Hematopoietic multipotent progenitor cell treated with erythropoietin and hydrocortisone succinate and interleukin-3 and kit ligand, for 8 days (in vitro differentiated cells): ENCODE measurements at regions not wholly inside any gene's neighbourhood (a gene's known extent, or its start where the extent isn't known, plus 50 kb on each side); places are given as distances from the start of the nearest gene placed in this dataset.
A peak's percentile ranks its signal among the peaks of the same experiment; 100 is the strongest.
"Not testable (repeated sequence)": the region's sequence is repeated elsewhere in the genome, so short reads cannot be mapped to it uniquely, and the experiment has no call there.

Experiments used
- DNase-seq: peaks from one replicate; pipeline ENCODE4 v3.0.0-alpha.2; 2015

DNA sequence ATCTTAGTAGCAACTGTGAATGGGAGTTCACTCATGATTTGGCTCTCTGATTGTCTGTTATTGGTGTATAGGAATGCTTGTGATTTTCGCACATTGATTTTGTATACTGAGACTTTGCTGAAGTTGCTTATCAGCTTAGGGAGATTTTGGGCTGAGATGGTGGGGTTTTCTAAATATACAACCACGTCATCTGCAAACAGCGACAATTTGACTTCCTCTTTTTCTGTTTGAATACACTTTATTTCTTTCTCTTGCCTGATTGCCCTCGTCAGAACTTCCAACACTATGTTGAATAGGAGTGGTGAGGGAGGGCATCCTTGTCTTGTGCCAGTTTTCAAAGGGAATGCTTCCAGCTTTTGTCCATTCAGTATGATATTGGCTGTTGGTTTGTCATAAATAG lies 1883.1 kb upstream of the TENM3 start:
- DNase-seq = not testable (repeated sequence)

DNA sequence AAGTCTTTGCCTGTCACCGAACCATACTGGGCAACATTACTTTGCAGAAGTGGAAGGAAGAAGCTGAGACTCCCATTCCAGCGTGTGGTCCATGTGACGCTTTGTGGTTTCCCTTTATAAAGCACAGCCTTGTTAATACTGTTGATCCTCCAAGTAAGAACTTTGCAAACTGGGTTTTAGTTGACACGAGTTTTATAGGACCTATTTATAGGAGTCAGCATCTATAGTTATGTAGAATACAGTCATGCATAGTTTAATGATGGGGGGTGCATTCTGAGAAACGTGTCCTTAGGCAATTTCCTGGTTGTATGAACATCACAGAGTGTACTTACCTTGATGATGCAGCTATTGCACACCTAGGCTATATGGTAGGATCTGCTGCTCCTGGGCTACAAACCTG lies 1879.4 kb upstream of the TENM3 start:
- DNase-seq = no peak

DNA sequence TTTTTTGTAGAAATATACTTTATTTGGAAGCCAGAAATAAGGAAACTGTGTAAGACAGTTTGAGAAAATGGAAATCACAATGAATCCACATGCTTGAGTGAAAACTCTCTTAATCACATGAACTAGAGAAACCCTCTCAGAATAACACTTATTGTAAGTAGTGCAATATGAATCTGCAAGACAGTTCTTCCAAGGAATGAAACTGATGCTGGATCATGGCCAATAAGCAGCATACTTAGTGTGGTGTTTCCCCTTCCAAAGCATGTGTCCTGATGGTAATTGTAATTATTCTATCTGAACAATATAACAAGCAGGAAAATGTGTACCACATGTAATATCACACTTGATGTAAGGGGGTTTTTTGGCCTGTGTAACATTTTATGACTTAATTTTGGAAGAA lies 1870.5 kb upstream of the TENM3 start:
- DNase-seq = no peak

DNA sequence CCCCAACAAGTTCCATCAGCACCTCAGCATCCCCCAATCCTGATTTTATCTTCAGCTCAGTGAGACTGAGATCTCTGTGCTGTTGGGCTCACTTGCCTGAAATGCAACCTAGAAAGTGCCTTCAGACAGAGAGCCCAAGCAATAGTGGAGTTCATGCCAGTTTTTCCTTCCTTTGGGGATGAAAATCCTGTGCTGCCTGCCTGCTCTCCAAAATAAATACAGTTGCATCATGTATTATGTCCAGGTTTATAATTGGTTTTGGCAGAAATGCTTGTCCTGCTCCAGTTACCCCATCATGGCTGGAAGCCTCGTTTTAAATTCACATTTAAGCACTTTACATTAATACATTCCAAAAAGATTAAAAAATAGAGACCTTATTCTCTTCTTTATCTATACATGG lies 1865.5 kb upstream of the TENM3 start:
- DNase-seq = no peak

DNA sequence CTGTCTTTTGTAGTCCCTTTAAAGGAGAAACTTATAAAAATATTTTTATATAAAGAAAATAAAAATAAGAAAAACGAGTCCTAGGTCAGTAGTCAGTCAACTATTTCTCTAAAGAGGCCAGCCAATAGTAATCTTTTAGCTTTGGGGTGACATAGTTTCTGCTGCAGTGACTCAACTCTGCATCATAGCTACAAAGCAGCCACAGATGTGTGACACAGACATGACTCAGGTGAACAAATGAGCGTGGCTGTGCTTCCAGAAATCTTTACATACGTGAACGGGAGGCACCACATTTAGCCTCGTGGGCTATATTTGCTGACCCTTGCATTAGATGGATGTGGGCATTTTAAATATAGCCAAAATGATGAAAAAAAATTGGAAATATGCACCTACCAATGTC lies 1862.5 kb upstream of the TENM3 start:
- no peak for DNase-seq

DNA sequence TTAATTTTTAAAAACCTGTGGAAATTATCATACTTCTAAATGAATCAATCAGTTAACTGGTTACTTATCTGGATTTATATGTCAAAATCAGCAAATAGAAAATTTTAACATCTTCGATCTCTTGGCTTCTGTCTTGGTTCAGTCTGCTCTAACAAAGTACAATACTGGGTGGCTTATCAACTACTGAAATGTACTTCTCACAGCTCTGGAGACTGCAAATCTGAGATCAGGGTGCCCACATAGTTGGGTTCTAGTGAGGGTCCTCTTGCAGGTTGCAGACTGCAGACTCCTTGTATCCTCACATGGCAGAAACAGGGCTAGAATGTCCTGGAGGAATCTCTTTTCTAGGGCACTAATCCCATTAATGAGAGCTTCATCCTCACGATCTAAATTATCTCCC lies 1851.6 kb upstream of the TENM3 start:
- DNase-seq = no peak

DNA sequence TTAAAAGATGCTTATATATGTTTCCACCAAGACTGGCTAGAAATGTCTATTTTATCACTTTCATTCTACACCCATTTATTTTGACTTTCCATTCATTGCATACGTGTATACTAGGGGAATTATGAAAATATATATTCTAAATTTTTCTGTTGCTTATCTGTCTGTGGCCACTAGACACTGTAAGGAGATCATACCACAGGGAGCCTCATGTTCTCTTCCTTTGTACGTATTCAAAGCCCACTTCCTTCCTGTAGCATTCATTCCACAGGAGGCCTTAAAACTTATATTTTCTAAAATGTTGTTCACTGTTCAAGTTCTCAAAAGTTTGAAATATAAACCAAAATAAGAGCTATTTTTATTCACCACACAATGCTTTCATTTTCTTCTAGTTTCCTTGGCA lies 1848.9 kb upstream of the TENM3 start:
- no peak for DNase-seq

DNA sequence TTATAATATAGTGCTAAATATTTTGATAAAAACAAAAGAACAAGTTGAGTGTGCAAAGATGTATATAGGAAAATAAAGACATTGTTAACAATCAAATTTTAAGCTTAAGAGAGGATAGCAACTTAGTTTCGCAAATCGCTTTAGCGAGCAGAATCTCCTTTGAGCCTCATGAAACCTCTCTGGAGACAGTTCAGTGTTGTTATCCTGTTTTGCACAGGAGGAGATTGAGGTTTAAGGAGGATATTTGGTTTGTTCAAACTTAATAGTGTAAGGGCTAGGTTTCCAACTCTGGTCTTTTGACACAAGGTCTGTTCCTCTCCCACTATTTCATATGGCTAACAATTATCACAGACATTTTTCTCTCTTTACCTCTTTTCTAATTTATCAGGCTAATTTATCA lies 1848.5 kb upstream of the TENM3 start:
- no peak for DNase-seq

DNA sequence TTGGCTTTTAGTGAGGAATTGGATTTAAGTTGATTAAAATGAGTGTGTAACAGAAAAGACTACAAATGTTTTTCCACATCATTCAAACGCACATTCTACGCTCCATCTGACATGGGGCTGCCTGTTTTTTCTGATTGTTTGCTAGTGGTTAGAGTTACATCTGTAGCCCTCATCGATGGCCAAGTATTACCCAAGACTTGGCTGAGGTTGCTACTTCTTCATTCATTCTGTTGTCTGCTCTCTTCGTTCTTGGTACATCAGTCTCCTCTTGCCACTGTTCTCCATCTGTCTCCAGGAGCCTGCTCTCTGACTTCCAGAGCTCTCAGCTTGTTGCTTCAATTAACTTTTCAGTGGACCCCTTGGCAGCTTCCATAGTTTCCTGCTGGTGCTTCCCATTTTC lies 1844.6 kb upstream of the TENM3 start:
- no peak for DNase-seq

DNA sequence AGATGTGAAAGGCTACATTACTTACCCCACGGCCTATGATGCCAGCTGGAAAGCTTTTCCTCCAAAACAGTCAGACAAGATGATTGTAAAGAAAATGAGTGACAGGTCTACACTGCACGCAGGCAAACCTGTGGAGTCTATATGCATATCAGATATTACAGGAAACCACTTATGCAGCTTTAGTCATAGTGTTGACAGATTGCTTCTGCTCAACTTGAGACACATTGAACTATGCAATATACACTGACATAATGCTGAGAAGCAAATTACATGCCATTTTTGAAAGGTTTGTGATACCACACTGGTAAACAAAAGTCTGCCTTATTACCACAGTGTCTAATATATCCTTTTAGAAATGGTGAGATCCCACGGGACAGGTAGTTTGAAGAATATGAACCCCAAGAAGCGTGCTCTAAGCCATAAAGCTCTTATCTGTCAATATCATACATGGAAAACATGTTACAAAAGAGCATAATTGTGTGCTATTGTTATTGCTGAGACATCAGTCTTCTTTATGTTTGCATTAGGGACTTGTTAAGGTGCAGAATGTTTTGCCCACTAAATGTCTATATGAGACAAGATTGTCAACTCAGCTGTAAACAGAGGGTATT lies 1835.8 kb upstream of the TENM3 start:
- no peak for DNase-seq

DNA sequence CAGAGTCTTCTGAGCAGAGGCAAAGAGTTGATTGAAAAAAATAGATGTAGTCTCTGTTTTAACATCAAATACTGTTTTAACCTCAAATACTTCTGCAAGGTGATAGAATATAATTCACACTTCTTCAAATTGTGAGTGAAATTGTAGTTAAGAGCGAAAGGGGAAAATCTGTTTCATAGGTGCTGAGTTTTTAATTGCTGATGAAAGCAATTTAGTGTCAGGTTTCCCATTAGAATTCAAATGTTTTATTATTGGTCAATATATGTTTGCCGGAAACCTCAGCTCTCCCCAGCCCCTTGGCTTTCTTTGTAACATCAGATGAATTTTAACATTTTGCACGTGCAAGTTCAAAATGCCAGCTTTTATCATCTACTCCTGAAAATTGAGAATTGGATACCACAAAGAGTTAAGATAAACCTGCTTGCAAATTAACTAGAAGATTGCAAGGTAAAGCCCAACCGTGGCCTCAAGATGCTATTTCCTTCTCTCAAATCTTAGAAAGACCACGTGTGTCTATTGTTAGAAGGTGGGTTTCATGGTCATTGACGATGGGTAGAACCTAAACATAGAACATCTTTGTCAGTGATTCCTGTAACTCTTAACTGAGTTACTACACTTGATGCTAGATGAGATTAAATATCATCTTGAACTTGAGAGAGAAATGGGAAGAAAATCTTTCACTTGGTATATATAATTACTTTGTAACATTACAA lies 1824.2 kb upstream of the TENM3 start:
- no peak for DNase-seq

DNA sequence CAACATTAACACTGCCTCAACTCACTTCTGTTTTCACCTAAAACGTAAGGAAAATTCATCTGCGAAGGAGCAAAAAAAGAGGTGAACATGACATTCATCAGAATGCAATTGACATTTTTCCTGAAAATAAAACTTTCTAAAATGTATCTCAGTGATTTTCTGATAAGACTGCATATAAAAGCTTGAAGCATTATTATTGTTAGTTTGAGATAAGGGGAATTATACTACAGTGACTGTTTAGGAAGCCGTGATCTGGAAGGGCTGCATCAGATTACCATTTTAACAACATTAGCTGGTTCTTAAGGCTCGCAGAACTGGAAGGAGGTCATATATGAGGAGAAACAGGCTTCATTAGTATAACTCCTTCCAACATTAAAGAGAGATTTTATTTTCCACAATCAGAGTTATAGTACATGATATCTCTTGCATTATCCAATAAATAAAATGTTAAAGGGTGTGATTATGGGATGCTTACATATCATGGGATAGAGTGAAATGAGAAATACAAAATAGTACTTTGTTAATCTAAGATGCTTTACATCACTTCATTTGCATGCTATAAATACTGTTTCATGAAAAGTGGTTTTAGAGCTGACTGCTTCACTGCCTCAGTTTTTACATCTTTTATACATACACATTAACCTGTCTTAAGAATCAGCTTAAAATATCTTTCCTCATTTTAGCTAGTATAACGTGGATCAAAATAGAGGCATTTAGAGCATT lies 1820.1 kb upstream of the TENM3 start:
- DNase-seq = no peak

DNA sequence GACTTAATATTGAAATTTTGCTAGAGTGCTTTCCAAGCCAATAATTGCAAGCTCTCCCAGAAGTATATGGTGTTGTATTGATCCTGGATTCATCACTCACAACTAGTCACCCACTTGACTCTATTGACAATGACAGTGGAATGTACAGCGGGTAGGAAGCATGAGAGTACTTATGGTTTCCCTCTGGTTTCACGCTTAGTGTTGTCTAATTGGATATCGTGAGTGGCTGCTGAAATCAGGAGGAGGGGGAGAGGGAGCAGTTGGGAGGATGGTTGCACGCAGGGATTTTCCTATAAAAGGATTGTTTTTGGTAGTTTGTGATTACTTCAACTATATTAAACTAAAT lies 1819.5 kb upstream of the TENM3 start:
- no peak for DNase-seq

DNA sequence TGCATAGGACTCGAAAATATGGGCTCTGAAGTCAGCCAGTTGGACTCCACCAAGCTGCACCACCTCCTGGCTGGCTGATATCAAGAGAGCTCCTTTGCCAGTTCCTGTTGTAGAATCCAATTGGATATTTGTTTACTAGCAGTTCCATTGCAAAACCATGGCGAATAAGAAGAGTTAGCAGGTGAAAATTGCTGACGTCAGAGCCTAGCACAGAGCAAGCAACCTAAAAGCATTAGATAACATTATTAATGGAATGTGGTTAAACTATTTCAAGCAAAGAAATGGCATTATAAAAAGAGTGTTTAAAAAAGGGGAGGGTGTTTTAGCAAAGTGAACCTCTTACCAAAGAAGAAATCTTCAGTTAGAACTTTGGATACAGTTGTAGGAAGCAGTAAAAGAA lies 1816.3 kb upstream of the TENM3 start:
- no peak for DNase-seq

DNA sequence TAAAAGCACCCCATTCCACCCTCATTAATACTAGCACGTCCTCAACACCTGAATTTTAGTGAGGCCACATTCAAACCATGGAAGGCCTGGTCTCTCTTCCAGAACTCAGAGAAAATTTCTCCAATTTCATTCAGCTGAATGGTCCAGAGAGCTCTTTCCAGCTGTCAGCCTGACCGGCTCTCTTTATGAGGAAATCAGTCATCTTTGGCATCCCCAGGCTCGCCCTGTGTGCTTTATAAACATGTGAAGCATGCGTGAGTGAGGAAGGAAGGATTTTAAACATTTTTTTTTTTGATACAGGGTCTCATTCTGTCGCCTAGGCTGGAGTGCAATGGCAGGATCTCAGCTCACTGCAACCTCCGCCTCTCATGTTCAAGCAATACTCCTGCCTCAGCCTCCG lies 1812.9 kb upstream of the TENM3 start:
- no peak for DNase-seq

DNA sequence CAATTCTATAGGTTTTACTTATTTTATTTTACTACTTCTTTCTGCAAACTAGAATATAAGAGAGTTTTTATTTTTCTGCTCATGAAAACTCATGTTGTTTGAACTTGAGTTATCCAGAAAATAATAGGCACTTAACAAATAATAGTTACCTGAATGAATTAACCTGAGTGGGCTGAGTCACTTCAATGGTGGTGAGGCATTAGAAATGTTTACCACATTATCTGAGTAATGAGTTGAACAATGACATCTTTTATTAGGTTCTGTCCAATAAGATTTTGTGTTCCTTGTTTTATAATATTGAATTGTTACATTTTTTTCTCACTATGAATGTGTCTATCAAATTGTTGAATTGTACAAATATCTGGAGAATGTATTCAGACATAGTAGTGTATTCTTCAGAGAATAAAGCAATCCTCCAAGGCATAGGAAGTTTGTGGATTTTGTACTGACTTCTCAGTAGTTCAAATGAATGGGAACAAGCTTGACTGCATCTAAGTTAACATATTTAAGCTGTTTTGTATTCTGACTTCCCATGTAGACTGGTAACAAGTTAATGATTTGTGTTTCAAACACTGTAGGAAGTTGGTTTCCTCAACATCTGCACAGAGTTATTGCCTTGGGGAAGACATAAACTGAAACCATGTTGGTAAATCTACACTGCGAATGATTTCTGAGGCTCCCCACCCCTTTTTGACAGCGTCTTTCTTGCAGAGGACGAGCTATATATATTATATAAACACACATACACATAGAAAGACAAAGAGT lies 1808.9 kb upstream of the TENM3 start:
- DNase-seq = no peak

DNA sequence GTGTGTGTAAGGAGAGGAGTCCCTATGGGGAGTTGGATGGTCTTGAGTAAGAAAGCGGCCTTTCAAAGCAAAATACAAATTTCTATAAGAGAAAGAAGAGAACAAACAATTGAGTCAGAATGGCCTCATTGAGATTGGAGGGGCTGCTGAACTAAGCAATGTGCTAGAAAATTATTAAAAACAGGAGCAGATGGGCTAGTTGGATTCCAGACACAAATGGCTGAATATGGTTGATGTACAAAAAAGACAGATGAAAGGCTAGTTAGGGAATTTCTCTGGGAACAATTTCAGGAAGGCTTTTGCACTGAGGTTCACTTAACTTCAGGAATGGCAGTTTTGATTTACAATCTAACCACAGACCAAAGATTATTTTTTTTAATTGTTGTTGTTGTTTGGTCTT lies 1806.8 kb upstream of the TENM3 start:
- DNase-seq = no peak

DNA sequence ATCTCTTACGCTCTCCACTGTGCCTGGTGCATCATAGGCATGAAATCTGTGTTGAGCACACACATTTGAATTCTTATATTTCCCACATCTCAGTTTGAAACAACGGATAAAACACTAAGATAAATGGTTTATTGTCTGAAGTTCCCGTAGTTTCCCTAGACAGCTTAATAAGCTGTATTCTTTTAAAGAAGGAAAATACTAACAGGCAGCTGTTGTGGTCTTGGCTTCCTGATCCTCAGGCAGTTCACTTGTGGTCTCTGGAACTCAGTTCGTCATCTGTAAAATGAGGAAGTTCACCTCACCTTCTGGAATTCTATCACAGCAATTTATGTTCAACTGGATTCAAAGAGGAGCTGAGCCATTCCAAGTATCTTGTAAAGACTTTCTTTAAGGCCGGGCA lies 1805.6 kb upstream of the TENM3 start:
- no peak for DNase-seq

DNA sequence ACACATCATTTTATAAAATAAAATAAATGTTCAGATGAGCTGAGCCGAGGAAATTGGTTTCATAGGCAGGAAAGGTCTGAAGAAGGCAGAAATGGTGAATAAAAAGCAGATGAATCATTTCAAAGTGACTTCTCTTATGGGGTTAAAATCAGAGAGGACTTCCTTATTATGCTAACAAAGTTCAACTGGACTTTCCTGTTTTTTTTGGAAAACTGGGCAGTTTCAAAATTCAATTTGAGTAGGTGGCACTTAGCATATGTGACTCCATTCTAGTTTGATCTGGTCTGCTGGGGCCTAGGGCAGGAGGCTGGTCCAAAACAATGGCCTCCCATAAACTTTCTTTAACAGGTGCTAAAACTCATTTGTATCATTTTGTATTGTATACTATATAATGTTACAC lies 1794.9 kb upstream of the TENM3 start:
- no peak for DNase-seq

DNA sequence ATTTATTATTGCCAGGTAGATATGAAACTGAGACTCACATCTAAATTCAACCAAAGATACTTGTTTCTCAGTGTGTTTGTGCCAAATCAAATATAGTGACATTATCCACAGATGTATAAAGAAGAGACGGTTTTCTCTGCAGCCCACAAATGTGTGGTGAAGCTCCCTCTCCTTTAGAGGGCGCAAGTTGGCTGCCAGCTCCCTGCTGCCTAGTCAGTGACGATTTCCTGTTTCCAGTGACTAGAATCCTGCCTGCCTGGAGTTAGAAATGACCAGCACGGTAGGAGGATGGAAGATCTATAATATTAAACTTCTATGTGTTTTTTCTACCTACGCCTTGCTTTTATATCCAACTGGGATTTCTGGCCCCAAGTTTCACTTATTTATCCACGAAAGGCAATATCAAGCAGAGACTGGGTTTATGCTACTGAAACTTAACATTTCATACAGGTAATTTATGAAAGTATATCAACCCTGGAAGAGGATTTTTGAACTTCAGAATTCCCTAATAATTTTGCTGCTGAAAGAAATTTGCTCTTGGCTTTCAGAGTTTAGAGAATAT lies 1793.7 kb upstream of the TENM3 start:
- DNase-seq = peak; percentile 30

DNA sequence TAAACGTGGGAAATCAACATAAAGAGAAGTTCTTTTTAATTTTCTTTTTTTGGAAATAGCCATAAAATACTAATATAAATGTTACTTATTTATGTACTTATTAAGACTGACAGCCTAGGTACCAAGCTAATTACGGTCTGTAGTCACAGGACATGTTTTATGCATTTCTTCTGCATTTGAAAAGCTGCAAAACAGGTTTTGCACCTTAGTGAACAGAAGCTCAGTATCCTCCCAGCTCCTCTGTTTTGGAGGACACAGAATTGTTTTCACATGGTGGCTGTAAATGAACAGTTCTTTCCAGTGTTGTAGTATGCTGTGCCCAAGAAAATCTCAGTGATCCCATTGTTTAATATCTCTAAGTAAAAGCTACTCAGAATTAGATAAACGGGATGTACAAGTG lies 1788.0 kb upstream of the TENM3 start:
- DNase-seq = no peak

DNA sequence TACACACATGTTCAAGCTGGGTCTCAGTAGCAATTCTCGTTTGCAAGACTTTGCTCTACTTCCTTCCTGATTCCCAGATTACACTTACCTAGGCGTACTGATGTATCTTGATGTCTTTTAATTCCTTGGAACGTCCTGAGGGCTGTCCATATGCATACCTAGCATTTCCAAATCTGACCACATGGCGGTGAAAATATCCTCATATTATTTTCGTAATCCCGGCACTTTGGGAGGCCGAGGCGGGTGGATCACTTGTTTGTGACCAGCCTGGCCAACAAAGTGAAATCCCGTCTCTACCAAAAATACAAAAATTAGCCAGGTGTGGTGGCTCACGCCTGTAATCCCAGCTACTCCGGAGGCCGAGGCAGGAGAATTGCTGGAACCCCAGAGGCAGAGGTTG lies 1786.3 kb upstream of the TENM3 start:
- DNase-seq = no peak

DNA sequence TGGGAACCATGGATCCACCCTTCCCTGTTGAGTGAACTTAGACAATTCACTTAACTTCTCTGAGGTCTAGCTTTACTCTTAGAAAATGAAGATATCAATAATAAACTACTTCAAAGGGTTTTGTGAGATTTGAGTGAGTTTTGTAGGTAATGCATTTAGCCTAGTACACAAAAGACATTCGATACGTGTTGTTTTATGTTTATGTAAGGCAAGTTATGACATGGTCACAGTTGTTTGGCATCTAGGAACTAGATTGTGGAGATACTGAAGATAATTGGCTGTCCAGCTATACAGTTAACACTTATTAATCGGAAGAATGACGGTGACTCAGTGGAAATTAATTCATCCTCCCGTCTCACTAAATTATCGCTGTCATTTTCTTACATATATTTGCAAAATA lies 1781.1 kb upstream of the TENM3 start:
- no peak for DNase-seq

DNA sequence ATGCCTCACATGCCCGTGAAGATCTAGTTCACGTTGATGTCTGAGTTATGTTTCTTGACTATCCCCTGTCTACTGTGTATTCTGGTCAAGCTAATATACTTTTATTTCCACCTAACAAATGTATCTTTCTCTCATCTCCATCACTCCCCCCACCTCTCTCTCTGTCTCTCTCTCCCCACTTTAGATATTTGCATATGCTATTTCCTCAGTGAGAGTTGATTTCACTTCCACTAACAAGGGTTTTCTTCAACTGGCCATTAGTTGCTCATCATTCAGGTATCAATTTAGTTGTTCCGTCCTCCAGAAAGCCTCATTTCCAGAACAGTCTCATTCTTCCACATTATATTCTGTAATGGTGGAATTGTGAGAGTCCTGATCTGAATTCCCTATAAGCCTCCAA lies 1777.8 kb upstream of the TENM3 start:
- no peak for DNase-seq
